HepG2 (cell line): ENCODE measurements at regions not wholly inside any gene's neighbourhood (a gene's known extent, or its start where the extent isn't known, plus 50 kb on each side); places are given as distances from the start of the nearest gene placed in this dataset.

ENCODE experiments used
- CTCF ChIP-seq: sonication (generic); formaldehyde crosslinking; IDR thresholded peaks from 2 replicates; pipeline ENCODE4 v1.5.0; 2020; ENCODE audit warnings: mild to moderate bottlenecking, missing genetic modification reagents, moderate library complexity
- HDAC2 ChIP-seq: sonication (generic); formaldehyde crosslinking; IDR thresholded peaks from 2 replicates; pipeline ENCODE4 v1.4.0; 2020; ENCODE audit warnings: missing genetic modification reagents
- ZZZ3 ChIP-seq: sonication (generic); formaldehyde crosslinking; IDR thresholded peaks from 2 replicates; pipeline ENCODE4 v1.4.0; 2020; ENCODE audit warnings: missing genetic modification reagents, mild to moderate bottlenecking, borderline replicate concordance
- TF ChIP-seq, protein P1 (sequence below): IDR thresholded peaks from 2 replicates; pipeline ENCODE4 v1.6.1; 2012; ENCODE audit warnings: inconsistent platforms

GRCh38 chr6:142700671-142701312 is 244.2 kb downstream of the HIVEP2 start:
- TF ChIP-seq HDAC2 (CRISPR knock-in tag) (no peak), CTCF (CRISPR knock-in tag) (no peak), ZZZ3 (CRISPR knock-in tag) (no peak)
- TF ChIP-seq, protein P1, sequence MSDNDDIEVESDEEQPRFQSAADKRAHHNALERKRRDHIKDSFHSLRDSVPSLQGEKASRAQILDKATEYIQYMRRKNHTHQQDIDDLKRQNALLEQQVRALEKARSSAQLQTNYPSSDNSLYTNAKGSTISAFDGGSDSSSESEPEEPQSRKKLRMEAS, result no peak
